WERI-Rb-1 (cell line): ENCODE measurements at regions not wholly inside any gene's neighbourhood (a gene's known extent, or its start where the extent isn't known, plus 50 kb on each side); places are given as distances from the start of the nearest gene placed in this dataset.

Source experiments
- DNase-seq: peaks from one replicate; pipeline ENCODE4 v3.0.0-alpha.2; 2020
- H3K27ac ChIP-seq: fragments of 250-450 bp; sonication (Bioruptor Pico); 2 replicates; pipeline ENCODE4 v1.5.1; 2020; ENCODE audit warnings: mild to moderate bottlenecking, moderate library complexity
- H3K27me3 ChIP-seq: fragments of 250-450 bp; sonication (Bioruptor Pico); 2 replicates; pipeline ENCODE4 v1.5.1; 2021; ENCODE audit warnings: mild to moderate bottlenecking, low read depth, moderate library complexity; ENCODE audit not compliant: insufficient read depth, severe bottlenecking
- H3K36me3 ChIP-seq: fragments of 250-450 bp; sonication (Bioruptor Pico); 2 replicates; pipeline ENCODE4 v1.5.1; 2020; ENCODE audit warnings: mild to moderate bottlenecking, moderate library complexity
- H3K4me3 ChIP-seq: 2 replicates; pipeline ENCODE4 v1.5.1; 2011; ENCODE audit warnings: low read depth, mild to moderate bottlenecking, control low read depth, low read length
- H3K9me3 ChIP-seq: fragments of 250-450 bp; sonication (Bioruptor Pico); 2 replicates; pipeline ENCODE4 v1.5.1; 2021; ENCODE audit warnings: mild to moderate bottlenecking, moderate library complexity; ENCODE audit not compliant: severe bottlenecking
- TF ChIP-seq, protein P1 (sequence below): IDR thresholded peaks from 2 replicates; pipeline ENCODE4 v1.5.1; 2011; ENCODE audit warnings: low read depth, mild to moderate bottlenecking, control low read depth, inconsistent platforms, low read length

DNA sequence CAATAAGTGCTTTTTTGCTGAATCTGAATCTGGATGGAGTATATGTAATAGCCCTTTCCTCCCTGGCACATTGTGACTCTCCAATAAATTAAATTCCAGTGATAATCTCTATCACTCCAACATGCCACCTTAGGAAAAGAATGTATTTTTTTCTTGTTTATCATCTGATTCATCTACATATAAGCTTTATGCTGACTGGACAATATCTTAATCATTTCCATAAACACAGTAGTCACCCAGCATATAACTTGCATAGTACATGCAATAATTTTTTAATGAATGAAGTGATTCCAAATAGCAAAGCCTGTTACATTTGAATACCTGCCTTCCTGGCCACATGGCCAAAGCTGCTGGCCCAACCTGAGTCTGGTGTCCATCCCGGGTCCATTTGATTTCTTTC, 477.6 kb upstream of the USP24 start:
- Histone ChIP-seq H3K9me3 (no peaks in the 10 kb centered on the region), H3K27me3 (peaks cover 3% of the 10 kb centered on the region), H3K36me3 (no peaks in the 10 kb centered on the region), H3K4me3 (no peak overlapping the region), H3K27ac (no peak overlapping the region)
- no peak for DNase-seq
- TF ChIP-seq, protein P1, sequence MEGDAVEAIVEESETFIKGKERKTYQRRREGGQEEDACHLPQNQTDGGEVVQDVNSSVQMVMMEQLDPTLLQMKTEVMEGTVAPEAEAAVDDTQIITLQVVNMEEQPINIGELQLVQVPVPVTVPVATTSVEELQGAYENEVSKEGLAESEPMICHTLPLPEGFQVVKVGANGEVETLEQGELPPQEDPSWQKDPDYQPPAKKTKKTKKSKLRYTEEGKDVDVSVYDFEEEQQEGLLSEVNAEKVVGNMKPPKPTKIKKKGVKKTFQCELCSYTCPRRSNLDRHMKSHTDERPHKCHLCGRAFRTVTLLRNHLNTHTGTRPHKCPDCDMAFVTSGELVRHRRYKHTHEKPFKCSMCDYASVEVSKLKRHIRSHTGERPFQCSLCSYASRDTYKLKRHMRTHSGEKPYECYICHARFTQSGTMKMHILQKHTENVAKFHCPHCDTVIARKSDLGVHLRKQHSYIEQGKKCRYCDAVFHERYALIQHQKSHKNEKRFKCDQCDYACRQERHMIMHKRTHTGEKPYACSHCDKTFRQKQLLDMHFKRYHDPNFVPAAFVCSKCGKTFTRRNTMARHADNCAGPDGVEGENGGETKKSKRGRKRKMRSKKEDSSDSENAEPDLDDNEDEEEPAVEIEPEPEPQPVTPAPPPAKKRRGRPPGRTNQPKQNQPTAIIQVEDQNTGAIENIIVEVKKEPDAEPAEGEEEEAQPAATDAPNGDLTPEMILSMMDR, result no peak

DNA sequence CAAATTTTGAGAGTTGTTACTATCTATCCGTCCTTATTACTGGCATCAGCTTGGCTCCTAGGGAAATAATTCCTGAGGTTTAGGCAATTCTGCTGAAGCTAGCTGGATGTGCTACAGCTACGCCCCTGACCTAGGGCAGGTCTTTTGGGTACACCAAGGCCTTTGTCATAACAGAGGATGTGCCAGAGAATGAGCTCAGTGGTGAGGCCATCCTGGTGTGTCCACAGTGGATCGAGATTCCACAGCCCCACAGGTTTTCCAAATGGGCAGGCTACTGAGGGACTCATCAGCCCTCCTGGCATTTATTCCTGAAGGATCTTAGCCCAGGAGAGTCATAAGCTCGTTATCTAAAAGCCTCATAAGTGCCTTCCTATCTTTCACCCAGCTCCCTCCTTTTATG, 475.2 kb upstream of the USP24 start:
- no peaks in the 10 kb centered on the region for H3K9me3 ChIP-seq
- no peak overlapping the region for H3K4me3 ChIP-seq
- H3K27me3 ChIP-seq, result peaks cover 3% of the 10 kb centered on the region
- H3K27ac ChIP-seq, result no peak overlapping the region
- DNase-seq, result no peak
- TF ChIP-seq, protein P1, result no peak
- H3K36me3 ChIP-seq, result no peaks in the 10 kb centered on the region

DNA sequence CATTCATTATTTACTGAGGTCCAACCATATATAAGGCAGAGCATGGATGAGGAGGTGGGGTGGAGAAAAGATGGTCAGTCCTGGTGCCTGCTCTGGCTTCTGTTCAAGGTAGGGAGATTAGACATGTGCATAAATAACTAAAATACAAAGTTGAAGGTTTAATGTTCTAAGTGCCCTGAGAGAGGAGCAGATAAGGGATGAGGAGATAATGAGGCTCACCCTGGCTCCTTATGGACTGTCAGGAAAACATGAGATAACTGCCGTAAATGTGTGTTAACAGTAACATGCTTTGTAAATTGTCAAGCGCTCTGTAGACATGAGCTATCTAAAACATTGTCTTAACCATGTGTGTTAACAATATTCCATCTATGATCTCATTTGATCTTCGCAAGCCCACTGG, 474.6 kb upstream of the USP24 start:
- no peaks in the 10 kb centered on the region for H3K9me3 ChIP-seq
- peaks cover 3% of the 10 kb centered on the region for H3K27me3 ChIP-seq
- no peak overlapping the region for H3K4me3 ChIP-seq
- TF ChIP-seq, protein P1, result no peak
- H3K36me3 ChIP-seq, result no peaks in the 10 kb centered on the region
- DNase-seq, result no peak
- no peak overlapping the region for H3K27ac ChIP-seq

DNA sequence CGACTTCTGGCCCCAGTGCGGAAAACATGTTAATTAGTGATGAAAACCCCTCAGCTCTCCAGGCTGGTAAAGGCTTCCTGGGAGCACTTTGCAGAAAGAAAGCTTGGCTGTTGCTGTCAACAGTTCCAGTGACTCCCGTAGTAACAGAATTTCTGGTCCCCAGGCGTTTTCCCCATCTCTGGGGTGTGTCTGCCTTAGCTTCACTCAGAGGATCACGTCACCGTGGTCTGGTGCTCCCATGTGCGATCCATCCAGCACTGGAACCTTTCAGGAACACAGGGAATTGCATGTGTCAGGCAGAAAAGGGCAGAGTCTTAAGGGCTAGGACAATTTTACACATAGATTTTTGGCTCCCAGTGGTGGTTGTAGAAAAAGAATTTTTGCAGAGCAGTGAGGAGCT, 470.4 kb upstream of the USP24 start:
- Histone ChIP-seq H3K36me3 (no peaks in the 10 kb centered on the region), H3K4me3 (no peak overlapping the region), H3K27me3 (peaks cover 3% of the 10 kb centered on the region), H3K27ac (no peak overlapping the region), H3K9me3 (no peaks in the 10 kb centered on the region)
- TF ChIP-seq, protein P1, result no peak
- no peak for DNase-seq

GRCh38 chr1:55684131-55684650, 469.0 kb upstream of the USP24 start:
- no peak overlapping the region for H3K4me3 ChIP-seq
- DNase-seq, result no peak
- H3K27me3 ChIP-seq, result no peaks in the 10 kb centered on the region
- H3K36me3 ChIP-seq, result no peaks in the 10 kb centered on the region
- no peaks in the 10 kb centered on the region for H3K9me3 ChIP-seq
- TF ChIP-seq, protein P1, result no peak
- no peak overlapping the region for H3K27ac ChIP-seq

DNA sequence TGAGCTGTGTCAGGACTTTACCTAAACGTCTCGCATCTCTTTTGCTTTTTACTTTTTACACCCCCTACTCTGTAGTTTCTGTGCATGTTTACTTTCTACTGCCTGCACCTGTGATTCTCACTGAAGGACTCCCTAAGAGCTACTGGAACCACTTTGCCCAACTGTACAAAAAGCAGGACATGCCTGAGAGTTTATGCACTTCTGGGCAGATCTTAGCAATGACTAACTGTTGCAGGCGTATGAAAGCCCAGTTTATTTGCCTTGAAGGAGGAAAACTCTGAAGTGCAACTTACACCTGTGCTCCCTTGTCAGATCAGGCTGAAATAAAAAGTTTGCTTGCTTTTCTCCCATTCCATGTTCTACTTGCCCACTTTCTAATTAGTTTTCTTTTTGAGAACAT, 467.0 kb upstream of the USP24 start:
- no peak for DNase-seq
- Histone ChIP-seq H3K9me3 (no peaks in the 10 kb centered on the region), H3K27me3 (no peaks in the 10 kb centered on the region), H3K27ac (no peak overlapping the region), H3K36me3 (no peaks in the 10 kb centered on the region), H3K4me3 (no peak overlapping the region)
- TF ChIP-seq, protein P1, result no peak
